SK-N-MC (cell line): ENCODE measurements at regions not wholly inside any gene's neighbourhood (a gene's known extent, or its start where the extent isn't known, plus 50 kb on each side); places are given as distances from the start of the nearest gene placed in this dataset.

Experiments
- EZH2 ChIP-seq: fragments of 200-600 bp; sonication (generic); IDR thresholded peaks from one replicate; pipeline ENCODE4 v1.6.1; 2017; ENCODE audit warnings: antibody characterized with exemption
- FOXP2 ChIP-seq: optimal IDR thresholded peaks from 2 replicates; pipeline ENCODE3; 2011; ENCODE audit warnings: mild to moderate bottlenecking, moderate library complexity; ENCODE audit not compliant: insufficient read depth; ENCODE audit errors: extremely low read length, control extremely low read depth
- POLR2AphosphoS5 ChIP-seq: IDR thresholded peaks from 2 replicates; pipeline ENCODE4 v1.6.1; 2012; ENCODE audit warnings: mild to moderate bottlenecking, low read depth, low read length, borderline replicate concordance

DNA sequence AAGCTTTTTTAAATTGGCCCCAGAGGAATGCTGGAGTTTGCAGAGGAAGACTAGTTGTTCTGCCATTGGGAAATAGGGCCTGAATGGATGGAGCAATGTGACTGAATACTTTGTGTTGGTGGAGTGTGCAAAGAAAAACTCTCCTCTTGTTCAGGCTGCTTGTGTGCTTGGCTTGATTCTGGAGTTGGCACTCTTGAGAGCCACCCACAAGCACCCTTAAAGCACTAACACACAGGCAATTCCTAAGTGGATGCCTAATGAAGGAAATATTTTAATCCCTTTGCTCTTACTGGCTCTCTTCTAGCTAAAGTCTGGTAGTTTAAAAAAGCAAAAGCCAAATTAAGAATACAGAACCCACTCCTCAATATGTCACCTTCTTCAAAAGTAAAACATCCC, 304.4 kb upstream of the C2CD4B start:
- TF ChIP-seq EZH2 (no peak), POLR2AphosphoS5 (no peak), FOXP2 (no peak)
